ENCODE measurements at regions not wholly inside any gene's neighbourhood (a gene's known extent, or its start where the extent isn't known, plus 50 kb on each side); places are given as distances from the start of the nearest gene placed in this dataset.
"Not testable (repeated sequence)": the region's sequence is repeated elsewhere in the genome, so short reads cannot be mapped to it uniquely, and the experiment has no call there.

- no peak for DNase-seq (ENCODE audit: low read depth in 3 of 3)
Measured at GRCh38 chr15:62500325-62500724, 335.2 kb upstream of the C2CD4B start.

DNA sequence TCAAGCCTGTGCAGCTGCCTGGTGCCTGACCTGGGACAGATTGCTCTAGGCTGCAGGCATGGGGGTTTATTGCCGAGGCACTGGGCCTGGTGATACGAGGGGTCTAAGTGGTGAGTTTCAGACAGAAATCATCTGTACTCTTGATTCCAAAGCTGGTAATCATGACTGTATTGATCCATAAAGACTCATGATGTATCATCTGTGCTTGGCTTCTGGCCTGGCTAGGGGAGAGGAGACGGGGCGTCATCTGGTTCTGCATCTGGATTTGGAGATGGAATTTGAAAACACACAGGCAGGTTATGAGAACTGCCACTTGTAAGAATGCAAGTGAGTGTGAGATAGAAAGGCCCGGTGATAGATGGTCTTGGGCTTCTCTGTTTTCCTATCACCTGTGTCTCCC, 337.4 kb upstream of the C2CD4B start:
- DNase-seq (ENCODE audit: low read depth in 3 of 3) = no peak

DNA sequence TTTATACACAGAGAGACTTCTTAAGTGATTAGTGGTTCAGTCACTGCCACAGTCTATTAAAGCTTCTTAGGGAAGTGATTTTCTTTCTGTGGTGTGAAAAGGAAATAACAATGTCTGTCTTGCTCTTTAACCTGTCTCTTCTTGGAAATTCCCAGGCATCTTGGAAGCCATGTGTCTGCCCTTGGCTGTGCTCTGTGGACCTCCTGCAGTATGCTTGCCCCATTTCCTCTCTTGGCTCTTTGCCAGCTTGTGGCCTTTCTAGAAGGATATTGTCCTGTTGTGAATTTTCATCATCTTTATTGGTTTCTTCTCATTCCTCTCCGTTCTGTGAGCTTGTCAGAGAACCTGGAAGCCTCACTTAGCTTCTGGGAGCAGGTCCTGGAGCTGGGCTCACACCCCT, 338.4 kb upstream of the C2CD4B start:
- DNase-seq (ENCODE audit: low read depth in 3 of 3) = no peak

GRCh38 chr15:62505762-62506161, 340.7 kb upstream of the C2CD4B start:
- no peak for DNase-seq (ENCODE audit: low read depth in 3 of 3)

DNA sequence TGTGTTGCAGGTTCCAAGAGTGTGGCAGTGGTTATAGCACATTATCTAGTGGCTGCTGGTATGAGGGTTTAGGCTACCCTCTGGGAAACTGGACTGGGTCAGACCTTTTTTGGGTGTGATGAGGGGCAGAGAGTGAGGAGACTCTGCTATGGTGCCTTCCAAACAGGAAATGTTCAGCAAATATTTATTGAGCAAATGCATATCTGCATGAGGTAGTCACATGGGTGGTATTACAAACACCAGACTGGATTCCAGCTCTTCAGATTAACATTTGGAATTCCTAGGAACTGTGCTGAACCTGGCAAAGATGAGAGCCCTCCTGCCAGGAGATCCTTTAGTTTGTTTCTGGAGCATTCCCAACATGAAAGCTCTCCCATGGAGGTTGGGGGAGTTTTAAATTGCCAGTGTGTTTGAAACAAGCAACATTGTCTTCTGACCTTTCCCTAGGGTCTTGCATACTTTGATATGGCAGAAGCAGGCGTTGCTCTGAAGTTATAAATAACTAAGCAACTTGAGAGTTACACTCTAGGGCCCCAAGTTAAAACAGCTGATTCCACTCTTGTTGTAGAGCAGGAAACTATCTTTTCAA, 341.2 kb upstream of the C2CD4B start:
- no peak for DNase-seq (ENCODE audit: low read depth in 3 of 3)

DNA sequence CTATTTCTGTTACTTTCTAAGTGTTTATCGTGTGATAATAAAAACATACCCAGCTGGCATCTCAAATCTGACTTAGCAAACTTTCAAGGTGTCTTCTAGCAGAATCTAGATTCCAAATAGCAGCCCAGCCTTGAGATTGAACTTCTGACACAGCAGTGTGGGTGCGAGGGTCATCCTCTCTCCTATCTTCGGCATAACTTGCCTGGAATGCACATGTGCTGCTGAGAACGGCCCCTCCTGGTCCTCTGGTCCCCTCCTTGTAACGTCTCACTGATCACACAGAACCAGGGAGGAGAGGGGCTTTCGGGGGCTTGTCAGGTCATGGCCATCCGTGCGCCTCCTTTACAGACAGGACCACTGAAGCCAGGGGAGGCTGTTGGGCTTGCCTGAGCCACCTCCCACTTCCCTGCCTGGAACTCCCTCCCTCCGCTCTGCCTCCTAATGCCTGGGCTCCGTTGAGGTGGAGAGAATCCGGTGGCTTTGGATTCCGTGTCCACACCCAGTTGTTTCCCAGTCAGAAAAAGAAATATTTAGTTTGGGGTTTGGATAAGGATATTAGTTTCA, 344.4 kb upstream of the C2CD4B start:
- DNase-seq (ENCODE audit: low read depth in 3 of 3) = no peak

GRCh38 chr15:62510791-62511190, 345.7 kb upstream of the C2CD4B start:
- no peak for DNase-seq (ENCODE audit: low read depth in 3 of 3)

DNA sequence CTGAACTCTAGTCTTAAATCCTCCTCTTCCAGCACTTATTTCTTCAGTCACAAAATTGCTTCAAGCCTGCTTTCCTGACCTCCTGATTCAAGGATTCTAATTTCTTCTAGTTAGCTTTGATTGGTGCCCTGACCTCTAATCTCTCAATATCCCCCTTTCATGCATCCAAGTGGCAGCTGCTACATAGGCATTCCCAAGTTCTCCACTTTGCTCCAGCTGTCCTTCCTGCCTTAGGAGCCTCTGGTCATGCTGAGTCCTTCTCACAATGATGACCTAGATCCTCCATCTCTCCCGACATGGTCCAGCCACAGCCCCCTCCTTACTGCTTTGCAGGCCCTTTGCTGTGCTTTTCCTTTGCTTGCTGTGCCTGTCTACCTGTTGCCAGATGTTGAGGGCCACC, 347.8 kb upstream of the C2CD4B start:
- DNase-seq (ENCODE audit: low read depth in 3 of 3) = no peak

GRCh38 chr15:62513893-62514292, 348.8 kb upstream of the C2CD4B start:
- no peak for DNase-seq (ENCODE audit: low read depth in 3 of 3)

DNA sequence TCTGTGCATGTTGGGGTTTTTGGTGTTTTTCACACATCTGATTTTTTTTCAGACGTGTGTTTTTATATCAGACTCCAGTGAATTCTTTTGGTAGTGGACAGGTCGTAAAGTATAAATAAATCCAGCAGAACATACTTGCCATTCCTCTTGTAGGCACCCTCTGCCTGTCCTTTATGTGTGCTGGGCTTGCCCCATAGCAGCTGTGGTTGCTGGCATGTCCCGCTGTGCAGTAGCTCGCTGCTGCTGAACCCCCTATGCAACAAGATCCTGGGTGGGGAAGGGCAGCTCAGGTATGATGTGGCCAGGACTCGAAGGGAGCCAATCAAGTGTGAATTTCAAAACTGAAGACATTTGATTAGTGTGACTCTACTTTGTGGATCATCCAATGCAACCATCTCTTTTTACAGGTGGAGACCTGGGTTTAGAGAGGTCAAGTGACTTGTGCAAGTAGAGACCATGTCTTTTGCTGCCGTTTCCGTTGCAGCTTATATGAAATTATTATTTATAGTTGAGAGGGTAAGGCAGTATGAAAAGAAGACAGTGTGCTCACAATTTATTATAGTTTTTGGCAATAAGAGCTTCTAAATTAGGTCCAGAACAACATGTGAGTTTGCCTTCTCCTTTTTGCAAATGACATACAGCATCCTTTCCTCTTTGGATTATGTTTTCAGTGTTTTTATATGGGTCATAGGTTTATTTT, 350.8 kb upstream of the C2CD4B start:
- DNase-seq (ENCODE audit: low read depth in 3 of 3) = no peak

DNA sequence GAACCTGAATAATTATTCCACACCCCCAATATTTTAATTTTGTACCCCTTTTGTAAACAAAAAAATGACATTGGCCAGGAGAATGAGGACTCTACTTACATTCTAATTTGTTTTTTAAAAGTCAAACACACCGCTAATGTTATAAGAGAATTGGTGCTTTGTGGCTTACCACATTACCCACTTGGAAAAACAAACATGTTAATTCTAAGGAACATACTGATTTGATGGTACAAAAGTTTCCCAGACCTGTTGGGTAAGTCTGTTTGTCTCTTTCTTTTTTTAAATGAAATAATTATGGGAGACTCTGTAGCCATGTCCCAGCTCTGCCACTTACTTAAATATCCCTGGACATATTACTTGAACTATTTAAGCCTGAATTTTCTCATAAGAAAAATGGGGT, 352.5 kb upstream of the C2CD4B start:
- DNase-seq (ENCODE audit: low read depth in 3 of 3) = no peak

DNA sequence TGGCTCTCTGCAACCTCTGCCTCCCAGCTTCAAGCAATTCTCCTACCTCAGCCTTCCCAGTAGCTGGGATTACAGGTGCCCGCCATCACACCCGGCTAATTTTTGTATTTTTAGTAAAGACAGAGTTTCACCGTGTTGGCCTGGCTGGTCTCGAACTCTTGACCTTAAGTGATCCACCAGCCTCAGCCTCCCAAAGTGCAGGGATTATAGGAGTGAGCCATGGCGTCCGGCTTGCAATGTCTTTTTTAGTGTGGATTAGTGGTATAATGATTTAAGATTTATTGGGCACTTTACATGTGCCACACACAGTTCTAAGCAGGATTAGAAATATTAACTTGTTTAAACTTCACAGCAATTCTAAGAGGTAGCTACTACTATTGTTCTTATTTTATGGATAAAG, 353.6 kb upstream of the C2CD4B start:
- not testable (repeated sequence) for DNase-seq (ENCODE audit: low read depth in 3 of 3)

DNA sequence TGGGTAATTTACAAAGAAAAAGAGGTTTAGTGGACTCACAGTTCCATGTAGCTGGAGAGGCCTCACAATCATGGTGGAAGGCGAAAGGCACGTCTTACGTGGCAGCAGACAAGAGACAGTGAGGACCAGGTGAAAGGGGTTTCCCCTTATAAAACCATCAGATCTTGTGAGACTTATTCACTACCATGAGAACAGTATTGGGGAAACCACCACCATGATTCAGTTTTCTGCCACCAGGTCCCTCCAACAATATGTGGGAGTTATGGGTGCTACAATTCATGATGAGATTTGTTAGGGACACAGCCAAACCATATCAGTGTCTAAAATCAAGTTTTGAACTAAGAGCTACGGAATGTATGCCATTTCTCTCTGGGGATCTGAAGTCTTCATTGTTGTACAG, 354.8 kb upstream of the C2CD4B start:
- no peak for DNase-seq (ENCODE audit: low read depth in 3 of 3)

- no peak for DNase-seq (ENCODE audit: low read depth in 3 of 3)
Measured at GRCh38 chr15:62520887-62521286, 355.8 kb upstream of the C2CD4B start.

GRCh38 chr15:62521396-62521795, 356.3 kb upstream of the C2CD4B start:
- no peak for DNase-seq (ENCODE audit: low read depth in 3 of 3)

GRCh38 chr15:62524848-62525247, 359.8 kb upstream of the C2CD4B start:
- DNase-seq (ENCODE audit: low read depth in 3 of 3) = no peak

GRCh38 chr15:62527387-62527786, 362.3 kb upstream of the C2CD4B start:
- DNase-seq (ENCODE audit: low read depth in 3 of 3) = no peak

GRCh38 chr15:62528505-62528904, 363.4 kb upstream of the C2CD4B start:
- DNase-seq (ENCODE audit: low read depth in 3 of 3) = no peak

DNA sequence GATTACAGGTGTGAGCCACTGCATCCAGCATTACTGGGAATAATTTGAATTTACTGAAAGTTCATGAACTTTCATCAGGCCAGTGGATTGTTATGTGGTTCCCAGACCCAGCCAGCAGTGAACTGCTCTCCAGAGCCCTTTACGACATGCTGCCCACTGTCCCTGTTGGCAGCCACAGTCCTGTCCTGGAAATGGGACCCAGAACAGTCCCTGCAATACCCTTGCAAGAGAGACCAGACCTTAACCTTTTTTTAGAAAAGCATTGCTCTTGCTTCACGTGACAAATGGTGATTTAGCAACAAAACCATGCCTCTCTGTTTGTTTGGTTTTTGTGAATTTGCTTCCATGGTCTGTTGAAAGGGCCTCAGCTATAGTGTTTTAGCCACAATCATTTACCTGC, 367.3 kb upstream of the C2CD4B start:
- DNase-seq (ENCODE audit: low read depth in 3 of 3) = no peak

- no peak for DNase-seq (ENCODE audit: low read depth in 3 of 3)
Measured at GRCh38 chr15:62533687-62534086, 368.6 kb upstream of the C2CD4B start.

DNA sequence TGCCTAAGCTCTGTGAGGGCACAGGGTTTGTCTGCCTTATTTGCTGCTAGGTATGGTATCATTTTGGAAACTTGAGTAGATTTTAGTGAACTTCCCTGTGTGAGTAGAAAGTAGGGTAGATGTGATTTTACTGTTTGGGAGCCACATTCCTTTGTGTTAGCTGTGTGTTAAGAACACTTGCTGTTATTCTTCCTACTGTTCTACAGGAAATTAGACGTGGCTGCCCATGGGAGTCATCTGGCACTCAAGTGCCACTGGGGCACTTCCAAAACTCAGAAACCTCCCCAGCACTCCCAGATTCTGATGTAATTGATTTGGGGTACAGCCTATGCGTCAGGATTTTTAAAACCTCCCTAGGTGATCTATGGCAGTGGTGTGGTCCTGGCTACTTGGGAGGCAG, 369.9 kb upstream of the C2CD4B start:
- no peak for DNase-seq (ENCODE audit: low read depth in 3 of 3)

- DNase-seq (ENCODE audit: low read depth in 3 of 3) = no peak
Measured at GRCh38 chr15:62539236-62539635, 374.2 kb upstream of the C2CD4B start.

- no peak for DNase-seq (ENCODE audit: low read depth in 3 of 3)
Measured at GRCh38 chr15:62541250-62541649, 376.2 kb upstream of the C2CD4B start.

DNA sequence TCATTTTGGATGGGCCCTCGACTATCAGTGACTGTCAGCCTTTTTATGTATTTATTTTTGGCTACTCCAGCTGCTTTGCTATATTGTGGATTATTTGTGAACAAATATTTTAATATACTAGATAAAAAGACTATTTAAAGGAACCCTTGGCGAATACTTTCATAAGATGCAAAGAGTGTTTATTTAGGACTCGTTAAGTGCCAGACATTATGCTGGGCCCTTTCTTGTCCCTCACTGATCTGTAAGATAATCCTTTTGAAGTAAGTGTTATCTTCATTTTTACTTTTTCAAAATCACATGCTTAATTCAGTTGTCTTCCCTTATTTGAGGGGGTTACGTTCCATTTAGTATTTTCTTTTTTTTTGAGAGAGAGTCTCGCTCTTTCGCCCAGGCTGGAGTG, 376.8 kb upstream of the C2CD4B start:
- no peak for DNase-seq (ENCODE audit: low read depth in 3 of 3)
